LNCAP (cell line): ENCODE measurements at regions not wholly inside any gene's neighbourhood (a gene's known extent, or its start where the extent isn't known, plus 50 kb on each side); places are given as distances from the start of the nearest gene placed in this dataset.

Source experiments
- CTCF ChIP-seq: fragments of 450-650 bp; IDR thresholded peaks from 2 replicates; pipeline ENCODE4 v1.5.1; 2017; ENCODE audit warnings: mild to moderate bottlenecking

GRCh38 chr2:215803150-215803549, 210.2 kb downstream of the MREG start:
- no peak for TF ChIP-seq CTCF

GRCh38 chr2:215799194-215799593, 214.2 kb downstream of the MREG start:
- no peak for TF ChIP-seq CTCF

- no peak for TF ChIP-seq CTCF
Observed at GRCh38 chr2:215797676-215798075, 215.7 kb downstream of the MREG start.

- TF ChIP-seq CTCF, result no peak
Observed at GRCh38 chr2:215796140-215796855, 217.1 kb downstream of the MREG start.

GRCh38 chr2:215794829-215795546, 218.4 kb downstream of the MREG start:
- TF ChIP-seq CTCF, result no peak

- TF ChIP-seq CTCF, result no peak
Observed at GRCh38 chr2:215793747-215794595, 219.4 kb downstream of the MREG start.

- TF ChIP-seq CTCF, result no peak
Observed at GRCh38 chr2:215791481-215791937, 221.8 kb downstream of the MREG start.
